ENCODE measurements at regions not wholly inside any gene's neighbourhood (a gene's known extent, or its start where the extent isn't known, plus 50 kb on each side); places are given as distances from the start of the nearest gene placed in this dataset.
A peak's percentile ranks its signal among the peaks of the same experiment; 100 is the strongest.
"Not testable (repeated sequence)": the region's sequence is repeated elsewhere in the genome, so short reads cannot be mapped to it uniquely, and the experiment has no call there.

- no peaks in the 10 kb centered on the region for H3K27me3 ChIP-seq (ENCODE audit: control insufficient read depth in 3 of 3, insufficient read depth in 3 of 3, low read length in 3 of 3)
- H3K4me1 ChIP-seq (ENCODE audit: control insufficient read depth in 3 of 3, insufficient read depth in 2 of 3, low read depth in 1 of 3, low read length in 2 of 3), result no peaks in the 10 kb centered on the region
- H3K4me3 ChIP-seq (ENCODE audit: low read depth in 1 of 3, low read length in 3 of 3), result no peak overlapping the region
- H3K9me3 ChIP-seq (ENCODE audit: control insufficient read depth in 2 of 2, insufficient read depth in 1 of 2, low read depth in 1 of 2, low read length in 1 of 2), result no peaks in the 10 kb centered on the region
- peak; percentile 17 to 39 for DNase-seq
- H3K36me3 ChIP-seq (ENCODE audit: control insufficient read depth in 3 of 3, insufficient read depth in 2 of 3, low read depth in 1 of 3, low read length in 3 of 3), result no peaks in the 10 kb centered on the region
- FAIRE-seq, result no peak
- no peak overlapping the region for H3K27ac ChIP-seq (ENCODE audit: low read depth in 1 of 3, low read length in 2 of 3)
- 29 to 33% (median 31%) methylated on average over 7 of the region's 7 CpGs for WGBS, 3 donors
Observed at GRCh38 chr3:8301977-8302735, 199.5 kb upstream of the LMCD1 start.

- FAIRE-seq, result no peak
- 83 to 89% (median 86%) methylated on average over 1 of the region's 1 CpG for WGBS, 3 donors
- H3K27ac ChIP-seq (ENCODE audit: low read depth in 1 of 3, low read length in 2 of 3), result no peak overlapping the region
- H3K9me3 ChIP-seq (ENCODE audit: control insufficient read depth in 2 of 2, insufficient read depth in 1 of 2, low read depth in 1 of 2, low read length in 1 of 2), result peaks cover 0 to 3% of the 10 kb centered on the region in 2 donors
- peaks cover 0 to 2% (median 0%) of the 10 kb centered on the region in 3 donors for H3K27me3 ChIP-seq (ENCODE audit: control insufficient read depth in 3 of 3, insufficient read depth in 3 of 3, low read length in 3 of 3)
- no peaks in the 10 kb centered on the region for H3K4me1 ChIP-seq (ENCODE audit: control insufficient read depth in 3 of 3, insufficient read depth in 2 of 3, low read depth in 1 of 3, low read length in 2 of 3)
- no peak overlapping the region for H3K4me3 ChIP-seq (ENCODE audit: low read depth in 1 of 3, low read length in 3 of 3)
- no peak for DNase-seq
- H3K36me3 ChIP-seq (ENCODE audit: control insufficient read depth in 3 of 3, insufficient read depth in 2 of 3, low read depth in 1 of 3, low read length in 3 of 3), result no peaks in the 10 kb centered on the region
Observed at GRCh38 chr3:8303466-8303865, 198.2 kb upstream of the LMCD1 start.

DNA sequence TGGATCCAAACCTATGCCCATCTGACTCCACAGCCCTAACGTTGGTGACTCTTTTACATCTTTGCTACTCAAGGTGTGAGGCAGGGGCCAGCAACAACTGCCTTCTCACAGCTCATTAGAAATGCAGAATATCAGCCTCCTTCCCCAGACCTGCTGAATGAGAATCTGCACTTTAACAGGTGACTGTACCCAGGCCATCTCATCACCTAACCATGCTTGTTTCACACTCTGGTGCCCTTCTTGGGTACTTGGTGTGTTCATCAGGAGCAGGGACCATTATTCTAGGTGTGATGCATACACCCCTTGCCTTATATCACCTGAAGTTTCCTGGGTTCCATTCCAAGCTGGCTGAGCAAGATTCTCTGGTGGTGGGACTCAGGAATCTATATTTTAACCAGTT is 196.3 kb upstream of the LMCD1 start:
- no peaks in the 10 kb centered on the region for H3K36me3 ChIP-seq (ENCODE audit: control insufficient read depth in 3 of 3, insufficient read depth in 2 of 3, low read depth in 1 of 3, low read length in 3 of 3)
- H3K9me3 ChIP-seq (ENCODE audit: control insufficient read depth in 2 of 2, insufficient read depth in 1 of 2, low read depth in 1 of 2, low read length in 1 of 2), result peaks cover 0 to 3% of the 10 kb centered on the region in 2 donors
- no peak overlapping the region for H3K27ac ChIP-seq (ENCODE audit: low read depth in 1 of 3, low read length in 2 of 3)
- H3K4me3 ChIP-seq (ENCODE audit: low read depth in 1 of 3, low read length in 3 of 3), result no peak overlapping the region
- FAIRE-seq (no peak), DNase-seq (no peak)
- WGBS, 3 donors, result 47 to 60% (median 52%) methylated on average over 1 of the region's 1 CpG
- H3K4me1 ChIP-seq (ENCODE audit: control insufficient read depth in 3 of 3, insufficient read depth in 2 of 3, low read depth in 1 of 3, low read length in 2 of 3), result no peaks in the 10 kb centered on the region
- peaks cover 0 to 2% (median 0%) of the 10 kb centered on the region in 3 donors for H3K27me3 ChIP-seq (ENCODE audit: control insufficient read depth in 3 of 3, insufficient read depth in 3 of 3, low read length in 3 of 3)

DNA sequence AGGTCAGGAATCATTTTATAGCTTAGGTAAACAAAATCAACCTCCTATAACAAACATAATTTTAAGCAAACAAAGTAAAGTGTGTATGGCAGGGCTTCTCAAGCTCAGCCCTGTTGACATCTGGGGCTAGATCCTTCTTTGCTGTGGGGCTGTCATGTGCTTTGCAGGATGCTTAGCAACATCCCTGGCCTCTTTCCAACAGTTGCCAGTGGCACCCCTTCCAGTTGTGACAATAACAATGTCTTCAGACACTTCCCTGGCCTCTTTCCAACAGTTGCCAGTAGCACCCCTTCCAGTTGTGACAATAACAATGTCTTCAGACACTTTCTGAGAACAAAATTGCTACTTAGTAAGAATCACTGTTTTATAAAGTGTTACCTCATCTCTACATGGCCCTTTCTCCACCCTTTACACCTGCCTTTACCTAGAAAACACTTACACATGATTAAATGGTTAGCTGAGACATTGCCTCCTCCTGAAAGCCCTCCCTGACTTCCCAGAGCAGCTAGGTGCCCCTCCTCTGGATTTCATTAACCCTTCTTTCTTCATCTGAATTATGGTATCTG is 194.0 kb upstream of the LMCD1 start:
- no peaks in the 10 kb centered on the region for H3K36me3 ChIP-seq (ENCODE audit: control insufficient read depth in 3 of 3, insufficient read depth in 2 of 3, low read depth in 1 of 3, low read length in 3 of 3)
- no peaks in the 10 kb centered on the region for H3K4me1 ChIP-seq (ENCODE audit: control insufficient read depth in 3 of 3, insufficient read depth in 2 of 3, low read depth in 1 of 3, low read length in 2 of 3)
- peaks cover 0 to 2% (median 0%) of the 10 kb centered on the region in 3 donors for H3K27me3 ChIP-seq (ENCODE audit: control insufficient read depth in 3 of 3, insufficient read depth in 3 of 3, low read length in 3 of 3)
- no peak for FAIRE-seq
- DNase-seq, result peak in 1 of 2 donors; percentile 8
- peaks cover 0 to 3% of the 10 kb centered on the region in 2 donors for H3K9me3 ChIP-seq (ENCODE audit: control insufficient read depth in 2 of 2, insufficient read depth in 1 of 2, low read depth in 1 of 2, low read length in 1 of 2)
- H3K27ac ChIP-seq (ENCODE audit: low read depth in 1 of 3, low read length in 2 of 3), result no peak overlapping the region
- no peak overlapping the region for H3K4me3 ChIP-seq (ENCODE audit: low read depth in 1 of 3, low read length in 3 of 3)

DNA sequence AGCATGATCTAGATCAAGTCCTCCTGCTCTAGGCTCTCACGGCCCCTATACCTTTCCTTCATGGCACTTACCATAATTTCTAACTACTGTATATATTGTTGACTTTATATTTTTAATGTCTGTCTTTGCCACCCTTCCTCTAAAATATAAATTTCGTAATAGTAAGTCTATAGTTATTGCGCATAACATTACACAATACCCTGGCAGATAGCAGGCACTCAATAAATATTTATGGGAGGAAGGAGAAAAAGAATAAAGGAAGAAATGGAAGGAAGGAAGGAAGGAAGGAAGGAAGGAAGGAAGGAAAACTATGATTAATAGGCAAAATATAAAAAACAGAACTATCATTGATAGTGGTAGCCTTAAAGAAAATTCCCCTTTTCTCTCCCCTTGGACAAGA is 190.3 kb upstream of the LMCD1 start:
- peaks cover 0 to 2% (median 0%) of the 10 kb centered on the region in 3 donors for H3K27me3 ChIP-seq (ENCODE audit: control insufficient read depth in 3 of 3, insufficient read depth in 3 of 3, low read length in 3 of 3)
- peaks cover 0 to 3% of the 10 kb centered on the region in 2 donors for H3K9me3 ChIP-seq (ENCODE audit: control insufficient read depth in 2 of 2, insufficient read depth in 1 of 2, low read depth in 1 of 2, low read length in 1 of 2)
- no peak for FAIRE-seq
- no peaks in the 10 kb centered on the region for H3K4me1 ChIP-seq (ENCODE audit: control insufficient read depth in 3 of 3, insufficient read depth in 2 of 3, low read depth in 1 of 3, low read length in 2 of 3)
- H3K27ac ChIP-seq (ENCODE audit: low read depth in 1 of 3, low read length in 2 of 3), result no peak overlapping the region
- no peaks in the 10 kb centered on the region for H3K36me3 ChIP-seq (ENCODE audit: control insufficient read depth in 3 of 3, insufficient read depth in 2 of 3, low read depth in 1 of 3, low read length in 3 of 3)
- H3K4me3 ChIP-seq (ENCODE audit: low read depth in 1 of 3, low read length in 3 of 3), result no peak overlapping the region
- DNase-seq, result no peak
- WGBS, 3 donors, result 78 to 92% (median 85%) methylated on average over 3 of the region's 3 CpGs

DNA sequence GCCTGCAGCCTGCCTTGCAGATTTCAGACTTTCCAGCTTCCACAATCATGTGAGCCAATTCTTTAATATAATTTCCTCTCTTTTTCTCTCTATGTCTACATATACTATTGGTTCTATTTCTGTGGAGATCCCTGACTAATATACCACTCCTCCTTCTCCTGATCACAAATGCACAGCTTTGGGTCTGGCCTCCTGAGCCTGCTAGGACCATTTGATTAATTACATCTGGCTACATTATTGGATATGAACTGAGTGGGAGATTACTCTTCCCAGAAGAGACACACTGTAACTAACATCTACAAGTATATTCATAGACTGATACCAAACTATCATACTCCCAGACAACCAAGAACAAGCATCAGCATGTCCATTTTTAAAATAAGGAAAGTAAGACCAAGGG is 188.9 kb upstream of the LMCD1 start:
- Histone ChIP-seq H3K27me3 (ENCODE audit: control insufficient read depth in 3 of 3, insufficient read depth in 3 of 3, low read length in 3 of 3) (peaks cover 0 to 2% (median 0%) of the 10 kb centered on the region in 3 donors), H3K4me3 (ENCODE audit: low read depth in 1 of 3, low read length in 3 of 3) (no peak overlapping the region), H3K4me1 (ENCODE audit: control insufficient read depth in 3 of 3, insufficient read depth in 2 of 3, low read depth in 1 of 3, low read length in 2 of 3) (no peaks in the 10 kb centered on the region), H3K9me3 (ENCODE audit: control insufficient read depth in 2 of 2, insufficient read depth in 1 of 2, low read depth in 1 of 2, low read length in 1 of 2) (peaks cover 0 to 3% of the 10 kb centered on the region in 2 donors), H3K36me3 (ENCODE audit: control insufficient read depth in 3 of 3, insufficient read depth in 2 of 3, low read depth in 1 of 3, low read length in 3 of 3) (no peaks in the 10 kb centered on the region), H3K27ac (ENCODE audit: low read depth in 1 of 3, low read length in 2 of 3) (no peak overlapping the region)
- FAIRE-seq (no peak), DNase-seq (no peak)

GRCh38 chr3:8313560-8314267 is 187.9 kb upstream of the LMCD1 start:
- DNase-seq (no peak), FAIRE-seq (no peak)
- Histone ChIP-seq H3K4me1 (ENCODE audit: control insufficient read depth in 3 of 3, insufficient read depth in 2 of 3, low read depth in 1 of 3, low read length in 2 of 3) (no peaks in the 10 kb centered on the region), H3K36me3 (ENCODE audit: control insufficient read depth in 3 of 3, insufficient read depth in 2 of 3, low read depth in 1 of 3, low read length in 3 of 3) (no peaks in the 10 kb centered on the region), H3K27me3 (ENCODE audit: control insufficient read depth in 3 of 3, insufficient read depth in 3 of 3, low read length in 3 of 3) (no peaks in the 10 kb centered on the region), H3K4me3 (ENCODE audit: low read depth in 1 of 3, low read length in 3 of 3) (no peak overlapping the region), H3K27ac (ENCODE audit: low read depth in 1 of 3, low read length in 2 of 3) (no peak overlapping the region), H3K9me3 (ENCODE audit: control insufficient read depth in 2 of 2, insufficient read depth in 1 of 2, low read depth in 1 of 2, low read length in 1 of 2) (no peaks in the 10 kb centered on the region)
- WGBS, 3 donors, result 29 to 50% (median 35%) methylated on average over 5 of the region's 5 CpGs

- not testable (repeated sequence) for H3K36me3 ChIP-seq (ENCODE audit: control insufficient read depth in 3 of 3, insufficient read depth in 2 of 3, low read depth in 1 of 3, low read length in 3 of 3); DNase-seq; H3K27ac ChIP-seq (ENCODE audit: low read depth in 1 of 3, low read length in 2 of 3); H3K4me1 ChIP-seq (ENCODE audit: control insufficient read depth in 3 of 3, insufficient read depth in 2 of 3, low read depth in 1 of 3, low read length in 2 of 3); H3K4me3 ChIP-seq (ENCODE audit: low read depth in 1 of 3, low read length in 3 of 3); H3K27me3 ChIP-seq (ENCODE audit: control insufficient read depth in 3 of 3, insufficient read depth in 3 of 3, low read length in 3 of 3); FAIRE-seq; H3K9me3 ChIP-seq (ENCODE audit: control insufficient read depth in 2 of 2, insufficient read depth in 1 of 2, low read depth in 1 of 2, low read length in 1 of 2)
- WGBS, 3 donors, result 72 to 83% (median 74%) methylated on average over 3 of the region's 3 CpGs
Observed at GRCh38 chr3:8315526-8315925, 186.1 kb upstream of the LMCD1 start.

All from small intestine (tissue), 7 donors.